ENCODE measurements at regions not wholly inside any gene's neighbourhood (a gene's known extent, or its start where the extent isn't known, plus 50 kb on each side); places are given as distances from the start of the nearest gene placed in this dataset.
A peak's percentile ranks its signal among the peaks of the same experiment; 100 is the strongest.

DNA sequence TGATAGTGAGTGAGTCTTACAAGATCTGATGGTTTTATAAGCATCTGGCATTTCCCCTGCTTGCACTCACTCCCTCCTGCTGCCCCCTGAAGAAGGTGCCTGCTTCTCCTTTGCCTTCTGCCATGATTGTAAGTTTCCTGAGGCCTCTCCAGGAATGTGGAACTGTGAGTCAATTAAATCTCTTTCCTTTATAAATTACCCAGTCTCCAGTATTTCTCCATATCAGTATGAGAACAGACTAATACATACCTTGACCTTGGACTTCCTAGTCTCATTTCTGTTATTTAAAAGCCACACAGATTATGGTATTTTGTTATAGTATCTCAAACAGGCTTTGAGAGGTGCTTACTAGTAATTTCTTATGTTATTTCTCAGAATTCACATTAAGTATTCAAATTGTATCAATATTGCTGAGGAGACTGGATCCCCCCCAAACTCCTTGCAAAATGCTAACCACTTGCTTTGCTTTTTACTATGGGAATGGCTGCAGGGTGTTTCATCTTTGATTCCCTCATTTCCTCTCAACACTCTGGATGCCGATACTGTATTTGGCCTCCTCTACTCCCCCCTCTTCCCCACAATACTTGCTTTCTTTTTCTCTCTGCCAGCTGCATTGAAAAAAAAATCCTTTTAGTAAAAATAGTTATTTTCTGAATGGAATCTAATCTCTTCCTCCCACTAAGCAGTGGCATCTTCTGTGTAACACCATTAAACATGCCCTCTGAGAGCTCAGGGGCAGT is 96.9 kb upstream of the WLS start:
- DNase-seq (no peak), FAIRE-seq (no peak)
- no peaks in the 10 kb centered on the region for H3K4me1 ChIP-seq (ENCODE audit: control insufficient read depth in 3 of 3, insufficient read depth in 2 of 3, low read depth in 1 of 3, low read length in 2 of 3)
- WGBS, 3 donors, result 58 to 93% (median 86%) methylated on average over 1 of the region's 1 CpG
- H3K27ac ChIP-seq (ENCODE audit: low read depth in 1 of 3, low read length in 2 of 3), result no peak overlapping the region
- no peaks in the 10 kb centered on the region for H3K9me3 ChIP-seq (ENCODE audit: control insufficient read depth in 2 of 2, insufficient read depth in 1 of 2, low read depth in 1 of 2, low read length in 1 of 2)
- H3K27me3 ChIP-seq (ENCODE audit: control insufficient read depth in 3 of 3, insufficient read depth in 3 of 3, low read length in 3 of 3), result no peaks in the 10 kb centered on the region
- H3K4me3 ChIP-seq (ENCODE audit: low read depth in 1 of 3, low read length in 3 of 3), result no peak overlapping the region
- no peaks in the 10 kb centered on the region for H3K36me3 ChIP-seq (ENCODE audit: control insufficient read depth in 3 of 3, insufficient read depth in 2 of 3, low read depth in 1 of 3, low read length in 3 of 3)

GRCh38 chr1:68328490-68328889 is 96.2 kb upstream of the WLS start:
- H3K4me3 ChIP-seq (ENCODE audit: low read depth in 1 of 3, low read length in 3 of 3), result no peak overlapping the region
- H3K9me3 ChIP-seq (ENCODE audit: control insufficient read depth in 2 of 2, insufficient read depth in 1 of 2, low read depth in 1 of 2, low read length in 1 of 2), result no peaks in the 10 kb centered on the region
- WGBS, 3 donors, result 86 to 91% (median 87%) methylated on average over 1 of the region's 1 CpG
- FAIRE-seq, result no peak
- H3K27me3 ChIP-seq (ENCODE audit: control insufficient read depth in 3 of 3, insufficient read depth in 3 of 3, low read length in 3 of 3), result no peaks in the 10 kb centered on the region
- no peak for DNase-seq
- no peaks in the 10 kb centered on the region for H3K36me3 ChIP-seq (ENCODE audit: control insufficient read depth in 3 of 3, insufficient read depth in 2 of 3, low read depth in 1 of 3, low read length in 3 of 3)
- no peak overlapping the region for H3K27ac ChIP-seq (ENCODE audit: low read depth in 1 of 3, low read length in 2 of 3)
- no peaks in the 10 kb centered on the region for H3K4me1 ChIP-seq (ENCODE audit: control insufficient read depth in 3 of 3, insufficient read depth in 2 of 3, low read depth in 1 of 3, low read length in 2 of 3)

- Histone ChIP-seq H3K4me3 (ENCODE audit: low read depth in 1 of 3, low read length in 3 of 3) (no peak overlapping the region), H3K27me3 (ENCODE audit: control insufficient read depth in 3 of 3, insufficient read depth in 3 of 3, low read length in 3 of 3) (no peaks in the 10 kb centered on the region), H3K27ac (ENCODE audit: low read depth in 1 of 3, low read length in 2 of 3) (no peak overlapping the region), H3K36me3 (ENCODE audit: control insufficient read depth in 3 of 3, insufficient read depth in 2 of 3, low read depth in 1 of 3, low read length in 3 of 3) (no peaks in the 10 kb centered on the region), H3K9me3 (ENCODE audit: control insufficient read depth in 2 of 2, insufficient read depth in 1 of 2, low read depth in 1 of 2, low read length in 1 of 2) (no peaks in the 10 kb centered on the region), H3K4me1 (ENCODE audit: control insufficient read depth in 3 of 3, insufficient read depth in 2 of 3, low read depth in 1 of 3, low read length in 2 of 3) (no peaks in the 10 kb centered on the region)
- no peak for FAIRE-seq
- WGBS, 3 donors, result 67 to 83% (median 73%) methylated on average over 3 of the region's 3 CpGs
- DNase-seq, result no peak
Observed at GRCh38 chr1:68327414-68327813, 95.1 kb upstream of the WLS start.

DNA sequence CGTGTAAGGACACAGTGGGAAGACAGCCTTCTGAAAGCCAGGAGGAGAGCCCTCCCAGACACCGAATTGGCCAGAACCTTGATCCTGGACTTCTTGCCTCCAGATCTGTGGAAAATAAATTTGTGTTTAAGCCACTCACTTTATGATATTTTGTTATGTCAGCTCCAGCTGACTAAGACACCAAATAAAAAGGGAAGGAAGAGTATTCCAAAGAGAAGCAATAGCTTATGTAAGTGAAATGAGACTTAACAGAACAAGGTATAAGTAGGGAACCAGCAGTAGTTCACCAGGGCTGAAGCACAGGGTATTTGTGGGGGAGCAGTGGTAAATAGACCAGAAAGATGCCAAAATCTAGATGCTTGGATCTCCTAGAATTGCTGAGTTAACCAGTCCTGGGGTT is 94.2 kb upstream of the WLS start:
- no peaks in the 10 kb centered on the region for H3K9me3 ChIP-seq (ENCODE audit: control insufficient read depth in 2 of 2, insufficient read depth in 1 of 2, low read depth in 1 of 2, low read length in 1 of 2)
- H3K36me3 ChIP-seq (ENCODE audit: control insufficient read depth in 3 of 3, insufficient read depth in 2 of 3, low read depth in 1 of 3, low read length in 3 of 3), result no peaks in the 10 kb centered on the region
- H3K27ac ChIP-seq (ENCODE audit: low read depth in 1 of 3, low read length in 2 of 3), result no peak overlapping the region
- FAIRE-seq, result no peak
- H3K27me3 ChIP-seq (ENCODE audit: control insufficient read depth in 3 of 3, insufficient read depth in 3 of 3, low read length in 3 of 3), result no peaks in the 10 kb centered on the region
- DNase-seq, result no peak
- no peak overlapping the region for H3K4me3 ChIP-seq (ENCODE audit: low read depth in 1 of 3, low read length in 3 of 3)
- no peaks in the 10 kb centered on the region for H3K4me1 ChIP-seq (ENCODE audit: control insufficient read depth in 3 of 3, insufficient read depth in 2 of 3, low read depth in 1 of 3, low read length in 2 of 3)
- 76 to 84% (median 84%) methylated on average over 2 of the region's 2 CpGs for WGBS, 3 donors

DNA sequence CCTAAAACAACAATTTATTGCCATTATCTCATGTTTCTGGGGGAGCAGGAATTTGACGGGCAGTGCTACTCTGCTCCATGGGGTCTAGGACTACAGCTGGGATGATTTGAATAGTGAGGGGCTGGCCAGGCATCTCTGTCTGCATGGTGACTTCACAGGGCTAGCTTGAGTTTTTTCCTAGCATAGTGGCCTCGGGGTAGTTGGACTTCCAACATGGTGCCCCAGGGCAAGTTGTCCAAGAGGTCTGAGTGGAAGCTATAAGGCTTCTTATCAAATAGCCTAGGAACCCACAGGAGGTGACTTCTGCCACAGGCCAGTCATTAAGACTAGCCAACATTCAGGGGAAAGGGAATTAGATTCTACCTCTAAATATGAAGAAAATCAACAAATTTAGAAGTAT is 92.0 kb upstream of the WLS start:
- Histone ChIP-seq H3K4me1 (ENCODE audit: control insufficient read depth in 3 of 3, insufficient read depth in 2 of 3, low read depth in 1 of 3, low read length in 2 of 3) (no peaks in the 10 kb centered on the region), H3K27me3 (ENCODE audit: control insufficient read depth in 3 of 3, insufficient read depth in 3 of 3, low read length in 3 of 3) (no peaks in the 10 kb centered on the region), H3K27ac (ENCODE audit: low read depth in 1 of 3, low read length in 2 of 3) (no peak overlapping the region), H3K4me3 (ENCODE audit: low read depth in 1 of 3, low read length in 3 of 3) (no peak overlapping the region), H3K36me3 (ENCODE audit: control insufficient read depth in 3 of 3, insufficient read depth in 2 of 3, low read depth in 1 of 3, low read length in 3 of 3) (no peaks in the 10 kb centered on the region), H3K9me3 (ENCODE audit: control insufficient read depth in 2 of 2, insufficient read depth in 1 of 2, low read depth in 1 of 2, low read length in 1 of 2) (no peaks in the 10 kb centered on the region)
- DNase-seq, result no peak
- FAIRE-seq, result no peak
- WGBS, 3 donors, result 70 to 89% (median 81%) methylated on average over 2 of the region's 2 CpGs

GRCh38 chr1:68322837-68323687 is 90.7 kb upstream of the WLS start:
- no peak overlapping the region for H3K27ac ChIP-seq (ENCODE audit: low read depth in 1 of 3, low read length in 2 of 3)
- no peak overlapping the region for H3K4me3 ChIP-seq (ENCODE audit: low read depth in 1 of 3, low read length in 3 of 3)
- no peaks in the 10 kb centered on the region for H3K9me3 ChIP-seq (ENCODE audit: control insufficient read depth in 2 of 2, insufficient read depth in 1 of 2, low read depth in 1 of 2, low read length in 1 of 2)
- WGBS, 3 donors, result 80 to 83% (median 82%) methylated on average over 15 of the region's 15 CpGs
- DNase-seq (no peak), FAIRE-seq (no peak)
- no peaks in the 10 kb centered on the region for H3K4me1 ChIP-seq (ENCODE audit: control insufficient read depth in 3 of 3, insufficient read depth in 2 of 3, low read depth in 1 of 3, low read length in 2 of 3)
- no peaks in the 10 kb centered on the region for H3K36me3 ChIP-seq (ENCODE audit: control insufficient read depth in 3 of 3, insufficient read depth in 2 of 3, low read depth in 1 of 3, low read length in 3 of 3)
- H3K27me3 ChIP-seq (ENCODE audit: control insufficient read depth in 3 of 3, insufficient read depth in 3 of 3, low read length in 3 of 3), result no peaks in the 10 kb centered on the region

- Histone ChIP-seq H3K4me3 (ENCODE audit: low read depth in 1 of 3, low read length in 3 of 3) (no peak overlapping the region), H3K9me3 (ENCODE audit: control insufficient read depth in 2 of 2, insufficient read depth in 1 of 2, low read depth in 1 of 2, low read length in 1 of 2) (no peaks in the 10 kb centered on the region), H3K27ac (ENCODE audit: low read depth in 1 of 3, low read length in 2 of 3) (no peak overlapping the region), H3K4me1 (ENCODE audit: control insufficient read depth in 3 of 3, insufficient read depth in 2 of 3, low read depth in 1 of 3, low read length in 2 of 3) (no peaks in the 10 kb centered on the region), H3K27me3 (ENCODE audit: control insufficient read depth in 3 of 3, insufficient read depth in 3 of 3, low read length in 3 of 3) (no peaks in the 10 kb centered on the region), H3K36me3 (ENCODE audit: control insufficient read depth in 3 of 3, insufficient read depth in 2 of 3, low read depth in 1 of 3, low read length in 3 of 3) (no peaks in the 10 kb centered on the region)
- no peak for FAIRE-seq
- 85 to 93% (median 87%) methylated on average over 4 of the region's 4 CpGs for WGBS, 3 donors
- DNase-seq, result no peak
Observed at GRCh38 chr1:68322096-68322495, 89.8 kb upstream of the WLS start.

- FAIRE-seq (no peak), DNase-seq (peak; percentile 65 to 79)
- Histone ChIP-seq H3K27ac (ENCODE audit: low read depth in 1 of 3, low read length in 2 of 3) (no peak overlapping the region), H3K27me3 (ENCODE audit: control insufficient read depth in 3 of 3, insufficient read depth in 3 of 3, low read length in 3 of 3) (no peaks in the 10 kb centered on the region), H3K4me1 (ENCODE audit: control insufficient read depth in 3 of 3, insufficient read depth in 2 of 3, low read depth in 1 of 3, low read length in 2 of 3) (no peaks in the 10 kb centered on the region), H3K9me3 (ENCODE audit: control insufficient read depth in 2 of 2, insufficient read depth in 1 of 2, low read depth in 1 of 2, low read length in 1 of 2) (no peaks in the 10 kb centered on the region), H3K36me3 (ENCODE audit: control insufficient read depth in 3 of 3, insufficient read depth in 2 of 3, low read depth in 1 of 3, low read length in 3 of 3) (no peaks in the 10 kb centered on the region), H3K4me3 (ENCODE audit: low read depth in 1 of 3, low read length in 3 of 3) (no peak overlapping the region)
- WGBS, 3 donors, result 4 to 29% (median 25%) methylated on average over 6 of the region's 6 CpGs
Observed at GRCh38 chr1:68321084-68321685, 88.9 kb upstream of the WLS start.
